ENCODE measurements at regions not wholly inside any gene's neighbourhood (a gene's known extent, or its start where the extent isn't known, plus 50 kb on each side); places are given as distances from the start of the nearest gene placed in this dataset.

DNA sequence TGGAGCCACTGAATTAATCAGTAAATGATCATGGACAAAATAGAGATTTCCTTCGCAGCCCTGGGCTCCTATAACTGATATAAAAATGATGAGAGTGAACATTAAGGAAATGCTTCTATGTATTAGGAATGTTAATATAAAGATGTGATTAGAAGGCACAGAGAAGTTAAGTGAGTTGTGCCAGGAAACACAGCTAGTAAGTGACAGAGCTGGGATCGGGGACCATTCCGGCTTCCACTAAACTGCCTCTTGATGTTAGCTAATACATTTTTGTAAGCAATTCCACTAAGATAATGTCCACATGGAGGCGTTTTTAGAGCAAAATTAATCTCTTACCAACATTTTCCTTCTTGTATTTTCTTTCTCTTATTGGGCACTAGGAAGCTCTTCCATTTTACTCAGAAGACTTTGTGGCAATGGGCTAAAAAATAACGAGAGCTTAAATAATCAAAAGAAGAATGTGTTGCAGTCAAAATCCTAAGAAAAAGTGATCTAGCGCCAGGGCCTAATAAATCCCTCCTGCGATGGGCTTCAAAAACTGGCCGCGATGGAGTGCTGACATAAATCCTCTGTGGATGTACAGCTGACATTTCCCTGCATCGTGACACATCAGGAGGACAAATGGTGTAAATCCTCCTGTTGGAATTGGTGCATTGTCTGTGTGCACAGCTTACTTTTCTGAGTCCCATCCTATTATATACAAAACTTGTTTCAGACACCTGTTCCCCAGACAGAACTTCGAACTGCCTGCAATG, 326.1 kb upstream of the MAF start:
- no peak overlapping the region for H3K27ac ChIP-seq
- 88 to 89% methylated on average over 11 of the region's 11 CpGs for WGBS, 2 donors
- no peak overlapping the region for H3K4me3 ChIP-seq
- no peaks in the 10 kb centered on the region for H3K9me3 ChIP-seq
- H3K36me3 ChIP-seq, result no peaks in the 10 kb centered on the region
- H3K27me3 ChIP-seq, result no peaks in the 10 kb centered on the region
- H3K4me1 ChIP-seq, result peaks cover 0 to 28% (median 23%) of the 10 kb centered on the region in 4 donors
- intact Hi-C loops (cut with DNase I), result loop anchor here (5.0 kb wide), 2 partner anchors 159 to 324 kb away; partner anchors contain the start of gene MAF
- TF ChIP-seq, protein P1, sequence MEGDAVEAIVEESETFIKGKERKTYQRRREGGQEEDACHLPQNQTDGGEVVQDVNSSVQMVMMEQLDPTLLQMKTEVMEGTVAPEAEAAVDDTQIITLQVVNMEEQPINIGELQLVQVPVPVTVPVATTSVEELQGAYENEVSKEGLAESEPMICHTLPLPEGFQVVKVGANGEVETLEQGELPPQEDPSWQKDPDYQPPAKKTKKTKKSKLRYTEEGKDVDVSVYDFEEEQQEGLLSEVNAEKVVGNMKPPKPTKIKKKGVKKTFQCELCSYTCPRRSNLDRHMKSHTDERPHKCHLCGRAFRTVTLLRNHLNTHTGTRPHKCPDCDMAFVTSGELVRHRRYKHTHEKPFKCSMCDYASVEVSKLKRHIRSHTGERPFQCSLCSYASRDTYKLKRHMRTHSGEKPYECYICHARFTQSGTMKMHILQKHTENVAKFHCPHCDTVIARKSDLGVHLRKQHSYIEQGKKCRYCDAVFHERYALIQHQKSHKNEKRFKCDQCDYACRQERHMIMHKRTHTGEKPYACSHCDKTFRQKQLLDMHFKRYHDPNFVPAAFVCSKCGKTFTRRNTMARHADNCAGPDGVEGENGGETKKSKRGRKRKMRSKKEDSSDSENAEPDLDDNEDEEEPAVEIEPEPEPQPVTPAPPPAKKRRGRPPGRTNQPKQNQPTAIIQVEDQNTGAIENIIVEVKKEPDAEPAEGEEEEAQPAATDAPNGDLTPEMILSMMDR (IDR thresholded peaks at IDR 0.05), result no peak
- TF ChIP-seq POLR2AphosphoS5 (IDR thresholded peaks at IDR 0.05), result no peak
- no peak for TF ChIP-seq EP300 (IDR thresholded peaks at IDR 0.05)
- no peak for TF ChIP-seq POLR2A (IDR thresholded peaks at IDR 0.05)
- DNase-seq, result no peak

DNA sequence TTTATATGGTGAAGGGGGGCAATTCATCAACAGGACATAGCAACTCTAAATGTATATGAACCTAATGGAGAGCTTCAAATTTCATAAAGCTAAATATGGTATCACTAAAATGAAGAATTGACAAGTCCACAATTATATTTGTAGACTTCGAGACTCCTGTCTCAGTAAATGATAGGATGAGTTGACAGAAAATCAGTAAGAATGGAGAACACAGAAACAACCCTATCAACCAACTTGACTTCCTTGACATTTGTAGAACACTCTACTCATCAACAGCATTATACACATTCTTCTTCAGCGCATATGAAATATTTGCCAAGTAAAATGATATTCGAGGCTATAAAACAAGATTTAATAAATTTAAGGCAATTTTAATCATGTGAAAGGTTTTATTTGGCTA, 322.9 kb upstream of the MAF start:
- Histone ChIP-seq H3K4me1 (peaks cover 0 to 12% (median 9%) of the 10 kb centered on the region in 4 donors), H3K36me3 (no peaks in the 10 kb centered on the region), H3K27me3 (no peaks in the 10 kb centered on the region), H3K27ac (no peak overlapping the region), H3K4me3 (no peak overlapping the region), H3K9me3 (no peaks in the 10 kb centered on the region)
- DNase-seq, result no peak
- intact Hi-C loops (cut with DNase I), result no loop called here
- 90 to 94% methylated on average over 3 of the region's 3 CpGs for WGBS, 2 donors
- TF ChIP-seq POLR2AphosphoS5 (IDR thresholded peaks at IDR 0.05), result no peak
- TF ChIP-seq, protein P1 (IDR thresholded peaks at IDR 0.05), result no peak
- TF ChIP-seq EP300 (IDR thresholded peaks at IDR 0.05), result no peak
- no peak for TF ChIP-seq POLR2A (IDR thresholded peaks at IDR 0.05)

DNA sequence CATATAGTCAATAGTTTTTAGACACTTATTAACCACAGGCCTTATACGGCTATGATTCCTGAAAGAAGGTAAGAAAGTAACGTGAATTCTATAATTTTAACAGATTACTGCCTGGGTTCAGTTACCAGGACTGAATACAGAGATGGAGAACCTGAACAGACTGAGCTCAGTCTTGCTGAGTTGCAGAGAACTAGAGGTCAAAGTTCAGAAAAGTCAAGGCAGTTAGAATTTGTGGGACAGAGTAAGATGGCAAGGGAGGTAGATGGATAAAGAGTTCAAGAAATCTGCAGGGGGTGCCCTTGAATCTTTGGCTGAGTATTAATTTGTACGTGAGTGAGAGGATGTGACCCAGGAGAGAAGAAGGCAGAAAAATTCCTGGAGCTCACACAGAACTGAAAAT, 320.1 kb upstream of the MAF start:
- Histone ChIP-seq H3K9me3 (no peaks in the 10 kb centered on the region), H3K4me1 (peaks cover 0 to 11% (median 7%) of the 10 kb centered on the region in 4 donors), H3K27me3 (no peaks in the 10 kb centered on the region), H3K27ac (no peak overlapping the region), H3K4me3 (no peak overlapping the region), H3K36me3 (no peaks in the 10 kb centered on the region)
- intact Hi-C loops (cut with DNase I), result no loop called here
- no peak for DNase-seq
- WGBS, 2 donors, result 89 to 91% methylated on average over 3 of the region's 3 CpGs
- TF ChIP-seq EP300 (IDR thresholded peaks at IDR 0.05), result no peak
- TF ChIP-seq, protein P1 (IDR thresholded peaks at IDR 0.05), result no peak
- TF ChIP-seq POLR2A (IDR thresholded peaks at IDR 0.05), result no peak
- TF ChIP-seq POLR2AphosphoS5 (IDR thresholded peaks at IDR 0.05), result no peak

DNA sequence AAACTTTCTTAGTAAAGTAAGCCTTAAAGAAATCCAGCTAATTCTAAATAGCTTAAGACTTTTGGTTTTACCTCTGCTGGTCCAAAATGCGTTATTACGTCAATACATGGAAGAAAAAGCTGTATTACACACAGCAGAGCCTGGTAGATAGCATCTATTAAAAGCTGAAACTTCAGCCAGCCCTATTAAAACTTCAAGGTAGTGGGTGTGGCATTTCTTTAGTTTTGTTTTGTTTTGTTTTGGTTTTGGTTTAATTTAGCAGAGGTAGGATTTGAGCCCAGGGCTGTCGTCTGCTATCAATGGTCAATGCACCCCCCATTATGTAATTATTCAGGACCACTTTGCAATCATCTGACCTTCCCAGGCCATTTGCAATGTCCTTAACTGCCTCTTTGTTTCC, 318.4 kb upstream of the MAF start:
- Histone ChIP-seq H3K27me3 (no peaks in the 10 kb centered on the region), H3K9me3 (no peaks in the 10 kb centered on the region), H3K4me3 (no peak overlapping the region), H3K27ac (no peak overlapping the region), H3K36me3 (no peaks in the 10 kb centered on the region), H3K4me1 (peaks cover 0 to 11% (median 7%) of the 10 kb centered on the region in 4 donors)
- DNase-seq, result no peak
- no peak for TF ChIP-seq POLR2AphosphoS5 (IDR thresholded peaks at IDR 0.05)
- TF ChIP-seq POLR2A (IDR thresholded peaks at IDR 0.05), result no peak
- intact Hi-C loops (cut with DNase I), result no loop called here
- 60 to 78% methylated on average over 3 of the region's 3 CpGs for WGBS, 2 donors

DNA sequence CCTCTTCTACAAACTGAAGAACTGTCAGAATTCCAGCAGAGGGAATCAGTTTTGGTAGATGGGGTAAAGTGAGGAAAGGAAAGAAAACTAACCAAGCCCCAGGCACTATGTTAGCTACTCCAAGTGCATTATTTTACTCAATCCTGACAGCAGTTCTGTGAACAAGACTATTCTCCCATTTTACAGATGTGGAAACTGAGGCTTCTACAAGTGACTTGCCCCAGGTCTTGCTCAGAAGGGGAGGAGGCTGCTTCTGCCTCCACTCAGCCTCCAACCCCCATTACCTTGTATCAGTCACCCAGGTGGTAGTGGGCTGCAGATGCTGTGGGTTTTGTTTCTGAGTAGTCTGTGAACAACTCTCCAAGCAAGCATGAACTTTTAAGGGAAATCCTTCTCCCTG, 315.2 kb upstream of the MAF start:
- H3K4me1 ChIP-seq, result peaks cover 0 to 11% (median 7%) of the 10 kb centered on the region in 4 donors
- intact Hi-C loops (cut with DNase I), result no loop called here
- DNase-seq, result no peak
- no peak overlapping the region for H3K4me3 ChIP-seq
- no peak for TF ChIP-seq EP300 (IDR thresholded peaks at IDR 0.05)
- TF ChIP-seq, protein P1 (IDR thresholded peaks at IDR 0.05), result no peak
- no peak for TF ChIP-seq POLR2AphosphoS5 (IDR thresholded peaks at IDR 0.05)
- no peak for TF ChIP-seq POLR2A (IDR thresholded peaks at IDR 0.05)
- H3K36me3 ChIP-seq, result no peaks in the 10 kb centered on the region
- H3K27me3 ChIP-seq, result no peaks in the 10 kb centered on the region
- H3K9me3 ChIP-seq, result no peaks in the 10 kb centered on the region
- H3K27ac ChIP-seq, result no peak overlapping the region
